ENCODE measurements at regions not wholly inside any gene's neighbourhood (a gene's known extent, or its start where the extent isn't known, plus 50 kb on each side); places are given as distances from the start of the nearest gene placed in this dataset.

DNA sequence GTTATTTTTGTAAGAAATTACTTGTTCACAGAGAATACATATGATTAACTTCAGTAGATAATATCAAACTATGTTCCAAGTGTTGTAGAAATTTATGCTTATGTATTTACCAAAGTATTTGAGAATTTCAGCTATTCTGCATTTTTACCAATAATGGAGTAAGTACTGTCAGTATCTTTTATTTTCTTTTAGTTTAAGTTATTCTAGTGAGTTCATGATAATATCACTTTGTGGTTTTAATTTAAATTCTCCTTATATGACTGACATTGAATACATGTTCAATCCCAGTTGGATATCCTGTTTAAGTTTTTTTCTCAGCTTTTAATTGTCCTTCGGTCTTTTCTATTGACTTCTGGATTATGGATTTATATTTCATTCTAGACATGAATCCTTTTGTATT is 1024.6 kb downstream of the EFNA5 start:
- TF ChIP-seq, protein P1, sequence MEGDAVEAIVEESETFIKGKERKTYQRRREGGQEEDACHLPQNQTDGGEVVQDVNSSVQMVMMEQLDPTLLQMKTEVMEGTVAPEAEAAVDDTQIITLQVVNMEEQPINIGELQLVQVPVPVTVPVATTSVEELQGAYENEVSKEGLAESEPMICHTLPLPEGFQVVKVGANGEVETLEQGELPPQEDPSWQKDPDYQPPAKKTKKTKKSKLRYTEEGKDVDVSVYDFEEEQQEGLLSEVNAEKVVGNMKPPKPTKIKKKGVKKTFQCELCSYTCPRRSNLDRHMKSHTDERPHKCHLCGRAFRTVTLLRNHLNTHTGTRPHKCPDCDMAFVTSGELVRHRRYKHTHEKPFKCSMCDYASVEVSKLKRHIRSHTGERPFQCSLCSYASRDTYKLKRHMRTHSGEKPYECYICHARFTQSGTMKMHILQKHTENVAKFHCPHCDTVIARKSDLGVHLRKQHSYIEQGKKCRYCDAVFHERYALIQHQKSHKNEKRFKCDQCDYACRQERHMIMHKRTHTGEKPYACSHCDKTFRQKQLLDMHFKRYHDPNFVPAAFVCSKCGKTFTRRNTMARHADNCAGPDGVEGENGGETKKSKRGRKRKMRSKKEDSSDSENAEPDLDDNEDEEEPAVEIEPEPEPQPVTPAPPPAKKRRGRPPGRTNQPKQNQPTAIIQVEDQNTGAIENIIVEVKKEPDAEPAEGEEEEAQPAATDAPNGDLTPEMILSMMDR (IDR thresholded peaks at IDR 0.05; ENCODE audit: low read depth, low read length, missing input control) = no peak
- TF ChIP-seq, protein P2, sequence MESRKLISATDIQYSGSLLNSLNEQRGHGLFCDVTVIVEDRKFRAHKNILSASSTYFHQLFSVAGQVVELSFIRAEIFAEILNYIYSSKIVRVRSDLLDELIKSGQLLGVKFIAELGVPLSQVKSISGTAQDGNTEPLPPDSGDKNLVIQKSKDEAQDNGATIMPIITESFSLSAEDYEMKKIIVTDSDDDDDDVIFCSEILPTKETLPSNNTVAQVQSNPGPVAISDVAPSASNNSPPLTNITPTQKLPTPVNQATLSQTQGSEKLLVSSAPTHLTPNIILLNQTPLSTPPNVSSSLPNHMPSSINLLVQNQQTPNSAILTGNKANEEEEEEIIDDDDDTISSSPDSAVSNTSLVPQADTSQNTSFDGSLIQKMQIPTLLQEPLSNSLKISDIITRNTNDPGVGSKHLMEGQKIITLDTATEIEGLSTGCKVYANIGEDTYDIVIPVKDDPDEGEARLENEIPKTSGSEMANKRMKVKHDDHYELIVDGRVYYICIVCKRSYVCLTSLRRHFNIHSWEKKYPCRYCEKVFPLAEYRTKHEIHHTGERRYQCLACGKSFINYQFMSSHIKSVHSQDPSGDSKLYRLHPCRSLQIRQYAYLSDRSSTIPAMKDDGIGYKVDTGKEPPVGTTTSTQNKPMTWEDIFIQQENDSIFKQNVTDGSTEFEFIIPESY (IDR thresholded peaks at IDR 0.05) = no peak
- no peak for TF ChIP-seq RAD21 (IDR thresholded peaks at IDR 0.05)

All from liver (tissue), 3 donors.